HG02973 (cell line): ENCODE measurements at regions not wholly inside any gene's neighbourhood (a gene's known extent, or its start where the extent isn't known, plus 50 kb on each side); places are given as distances from the start of the nearest gene placed in this dataset.
A peak's percentile ranks its signal among the peaks of the same experiment; 100 is the strongest.
"Not testable (repeated sequence)": the region's sequence is repeated elsewhere in the genome, so short reads cannot be mapped to it uniquely, and the experiment has no call there.

ENCODE experiments used
- ATAC-seq: cut with Tn5 transposase; IDR thresholded peaks from one replicate; pipeline ENCODE4 v1.9.1; 2021; ENCODE audit warnings: moderate library complexity; ENCODE audit not compliant: unreplicated experiment

DNA sequence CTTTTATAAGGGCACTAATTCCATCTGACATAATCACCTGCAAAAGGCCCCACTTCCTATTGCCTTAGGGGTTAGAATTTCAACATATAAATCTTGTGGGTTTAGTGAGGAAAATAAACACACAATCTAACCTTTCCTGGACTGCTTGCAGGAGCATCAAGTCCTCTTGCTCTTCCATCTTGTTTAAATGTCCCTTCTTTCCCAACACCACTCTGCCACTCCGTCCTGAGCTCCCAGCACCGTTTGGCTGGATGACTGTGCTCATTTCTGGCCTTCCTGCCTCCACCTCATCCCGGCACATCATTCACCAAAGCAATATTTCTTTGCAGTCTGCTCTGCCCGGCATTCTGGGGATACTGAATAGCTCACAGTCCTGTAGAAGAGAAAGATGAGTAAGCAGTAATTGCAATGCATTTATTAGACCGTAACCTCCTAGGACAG, 247.8 kb downstream of the BCL2 start:
- no peak for ATAC-seq

DNA sequence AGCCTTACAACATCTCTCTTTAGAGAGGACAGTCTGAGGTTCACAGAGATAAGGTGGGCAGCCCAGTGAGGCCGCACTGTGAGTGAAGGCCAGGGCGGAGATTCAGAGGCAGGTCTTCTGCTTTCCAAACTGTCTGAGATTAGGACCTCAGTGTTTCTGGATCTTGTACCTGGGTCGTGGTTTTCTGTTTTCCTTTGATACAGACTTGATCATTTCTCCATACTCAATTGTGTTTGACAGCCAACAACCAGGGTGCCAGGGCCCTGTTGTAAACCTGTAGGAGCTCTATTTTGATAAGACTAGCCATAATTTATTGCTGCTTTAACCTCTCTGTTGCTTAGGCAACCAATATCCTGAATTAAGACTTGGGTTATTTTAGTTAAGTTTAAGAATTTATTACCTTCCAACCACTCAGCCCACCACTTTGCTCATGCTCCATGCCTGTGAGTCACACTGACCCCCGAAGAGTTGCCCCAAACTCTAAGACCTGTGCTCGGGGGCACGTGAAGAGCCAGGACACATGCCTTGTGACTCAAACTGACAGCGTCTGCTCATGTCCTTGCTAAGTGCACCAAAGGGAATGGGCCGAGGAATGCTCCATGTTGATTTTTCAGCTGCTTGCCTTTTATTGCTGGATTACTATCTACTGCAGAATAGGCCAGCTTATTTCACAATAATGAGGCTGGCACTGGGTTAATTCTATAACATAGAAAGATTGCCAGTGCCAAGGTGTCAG, 248.6 kb downstream of the BCL2 start:
- ATAC-seq: no peak

- no peak for ATAC-seq
These were observed 250.1 kb downstream of the BCL2 start for GRCh38 chr18:63069496-63069895.

- ATAC-seq: no peak
These were observed 251.6 kb downstream of the BCL2 start for GRCh38 chr18:63067939-63068338.

DNA sequence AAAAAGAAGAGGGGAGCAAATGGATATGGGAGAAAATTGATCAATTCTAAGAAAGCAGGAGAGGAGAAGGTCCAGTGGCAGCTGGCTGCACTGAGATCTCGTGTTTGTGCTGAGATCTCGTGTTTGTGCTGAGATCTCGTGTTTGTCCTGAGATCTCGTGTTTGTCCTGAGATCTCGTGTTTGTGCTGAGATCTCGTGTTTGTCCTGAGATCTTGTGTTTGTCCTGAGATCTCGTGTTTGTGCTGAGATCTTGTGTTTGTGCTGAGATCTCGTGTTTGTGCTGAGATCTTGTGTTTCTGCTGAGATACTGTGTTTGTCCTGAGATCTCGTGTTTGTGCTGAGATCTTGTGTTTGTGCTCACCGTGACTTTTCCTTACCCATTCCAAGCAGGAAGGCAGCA, 254.4 kb downstream of the BCL2 start:
- no peak for ATAC-seq

DNA sequence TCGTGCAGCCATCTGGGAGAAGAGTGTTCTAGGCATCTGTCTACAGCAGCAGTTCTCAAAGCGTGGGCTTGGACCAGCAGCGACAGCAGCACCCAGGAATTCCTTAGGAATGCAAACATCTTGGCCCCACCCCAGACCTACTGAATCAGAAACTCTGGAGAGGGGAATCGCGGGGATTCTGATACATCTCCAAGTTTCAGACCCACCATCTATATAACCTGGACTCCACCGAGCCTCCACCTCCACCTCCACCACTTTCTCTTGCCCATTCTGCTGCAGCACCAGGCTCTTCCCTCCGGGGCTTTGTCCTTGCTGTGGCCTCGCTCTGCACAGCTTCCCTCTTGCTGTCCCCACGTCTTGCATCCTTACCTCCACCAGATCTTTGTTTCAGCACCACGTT, 256.4 kb downstream of the BCL2 start:
- ATAC-seq: no peak

- no peak for ATAC-seq
These were observed 257.3 kb downstream of the BCL2 start for GRCh38 chr18:63062246-63062645.

DNA sequence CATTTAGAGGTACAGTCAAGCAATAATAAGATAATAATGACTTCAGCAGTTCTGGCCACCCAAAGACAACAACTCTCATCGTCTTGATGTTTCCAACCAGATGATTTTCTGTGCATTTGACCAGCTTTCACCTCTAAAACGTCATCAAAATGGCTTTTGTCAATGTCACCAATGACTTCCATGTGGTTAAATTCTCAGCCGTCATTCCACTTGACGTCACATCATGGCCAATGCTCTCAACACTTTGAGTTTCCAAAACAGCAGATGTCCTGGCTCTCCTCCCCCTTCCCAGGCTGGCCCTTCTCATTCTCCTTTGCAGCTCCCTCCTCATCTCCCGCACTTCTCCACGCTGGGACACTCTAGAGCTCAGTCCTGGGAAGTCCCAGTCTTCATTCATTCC, 258.3 kb downstream of the BCL2 start:
- ATAC-seq: no peak

DNA sequence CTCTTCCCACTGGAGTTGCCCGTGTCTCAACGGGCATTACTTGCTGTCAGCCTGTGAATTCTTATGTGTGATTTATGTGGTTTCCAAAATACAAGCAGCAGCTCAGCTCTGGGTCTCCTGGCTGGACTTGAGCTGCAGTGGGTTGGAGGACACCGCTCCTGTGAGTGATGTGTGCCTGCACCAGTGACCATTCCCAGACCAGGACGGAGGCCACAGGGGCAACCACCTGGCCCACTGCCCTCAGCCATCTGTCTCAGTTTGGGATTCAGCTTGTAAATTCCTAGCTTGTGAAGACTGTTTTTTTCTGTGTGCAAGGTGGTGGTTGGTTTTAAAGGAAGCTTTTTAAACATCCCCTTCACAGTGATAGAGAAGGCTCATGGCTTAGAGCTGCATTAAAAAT, 261.0 kb downstream of the BCL2 start:
- no peak for ATAC-seq

DNA sequence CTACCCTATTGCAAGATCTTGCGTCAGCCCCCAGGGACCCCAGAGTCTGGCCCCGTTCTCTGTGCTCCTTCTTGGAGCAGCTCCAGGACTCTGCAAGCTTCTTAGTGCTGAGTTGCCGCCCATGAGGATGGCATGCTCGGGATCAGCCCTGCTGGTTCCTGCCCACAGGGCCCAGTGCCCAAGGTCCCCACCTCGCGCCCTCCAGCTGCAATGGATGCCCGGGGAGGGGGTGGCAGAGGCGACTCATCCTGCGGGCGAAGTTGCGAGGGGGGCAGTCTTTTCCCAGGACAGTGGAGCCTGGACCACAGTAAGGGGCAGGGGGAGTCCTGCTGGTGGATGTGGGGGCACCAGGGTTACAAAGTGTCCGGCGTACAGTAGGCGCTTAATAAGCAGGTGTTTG, 261.9 kb downstream of the BCL2 start:
- no peak for ATAC-seq

GRCh38 chr18:63054901-63055584, 264.5 kb downstream of the BCL2 start:
- ATAC-seq: no peak

DNA sequence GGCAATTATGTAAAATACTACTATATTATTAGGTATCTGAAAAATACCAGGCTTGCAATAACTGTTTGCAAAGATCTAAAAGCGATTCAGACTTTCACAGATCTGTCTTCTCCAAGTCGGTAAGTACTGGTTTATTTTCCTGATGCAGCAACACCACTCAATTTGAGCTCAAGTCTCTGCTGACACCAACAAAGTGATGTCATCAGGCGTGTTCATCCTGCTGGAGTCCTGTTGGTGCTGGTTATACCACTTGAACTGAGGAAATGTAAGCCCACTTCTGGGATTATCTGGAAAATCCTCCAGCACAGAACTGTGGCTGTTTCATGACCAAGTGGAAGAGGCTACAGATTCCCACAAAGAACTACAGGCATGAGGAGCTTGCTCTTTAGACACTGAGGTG, 267.6 kb downstream of the BCL2 start:
- no peak for ATAC-seq

GRCh38 chr18:63050667-63051395, 268.7 kb downstream of the BCL2 start:
- ATAC-seq: not testable (repeated sequence)

DNA sequence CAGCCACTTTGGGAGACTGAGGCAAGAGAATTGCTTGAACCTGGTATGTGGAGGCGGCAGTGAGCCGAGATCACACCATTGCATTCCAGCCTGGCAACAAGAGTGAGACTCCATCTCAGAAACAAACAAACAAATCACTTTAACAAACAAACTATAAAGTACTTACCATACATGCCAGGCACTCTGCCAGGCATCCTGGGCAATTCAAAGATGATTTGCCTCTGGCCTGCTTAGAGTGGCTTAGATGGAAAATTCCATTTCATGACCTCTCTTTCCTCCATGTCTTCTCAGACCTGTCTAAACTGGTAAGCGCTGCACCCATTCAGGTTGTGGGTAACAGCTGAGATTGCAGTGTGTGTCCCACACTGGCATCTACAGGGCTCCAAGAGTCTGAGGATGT, 273.2 kb downstream of the BCL2 start:
- ATAC-seq: no peak

DNA sequence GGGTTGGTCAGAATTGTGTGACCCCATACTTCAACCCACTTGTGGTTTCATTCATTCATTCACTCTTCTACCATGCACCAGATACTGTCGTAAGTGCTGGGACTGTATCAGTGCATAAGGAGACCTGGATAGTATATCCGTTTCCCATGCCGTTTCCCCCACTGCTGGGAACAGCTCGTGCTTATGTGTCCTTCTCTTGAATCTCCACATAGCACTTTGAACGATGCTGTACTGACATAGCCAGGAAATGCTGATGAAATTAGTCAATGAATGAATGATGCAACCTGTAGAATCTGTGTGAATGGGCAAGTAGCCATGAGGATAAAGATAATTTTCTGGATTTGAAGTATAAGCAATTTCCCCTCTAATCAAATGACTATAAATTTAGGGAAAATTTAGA, 276.1 kb downstream of the BCL2 start:
- no peak for ATAC-seq

DNA sequence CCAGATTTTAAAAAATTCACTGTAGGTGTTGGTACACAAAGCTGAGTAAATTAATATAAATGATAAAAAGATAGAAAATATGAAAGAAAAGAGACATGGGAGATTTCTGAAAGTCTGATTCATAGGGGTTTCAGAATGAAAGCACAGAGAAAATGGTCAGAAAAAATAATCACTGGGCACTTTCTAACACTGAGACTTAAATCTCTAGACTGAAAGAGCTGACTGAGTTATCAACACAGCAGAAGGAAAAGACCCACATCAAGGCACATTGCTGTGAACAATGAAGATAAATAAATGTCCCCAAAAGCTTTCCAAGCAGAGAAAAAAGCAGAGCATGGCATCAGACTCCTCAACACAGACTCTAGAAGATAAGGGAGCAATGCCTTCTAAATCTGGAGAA, 277.2 kb downstream of the BCL2 start:
- ATAC-seq: no peak

DNA sequence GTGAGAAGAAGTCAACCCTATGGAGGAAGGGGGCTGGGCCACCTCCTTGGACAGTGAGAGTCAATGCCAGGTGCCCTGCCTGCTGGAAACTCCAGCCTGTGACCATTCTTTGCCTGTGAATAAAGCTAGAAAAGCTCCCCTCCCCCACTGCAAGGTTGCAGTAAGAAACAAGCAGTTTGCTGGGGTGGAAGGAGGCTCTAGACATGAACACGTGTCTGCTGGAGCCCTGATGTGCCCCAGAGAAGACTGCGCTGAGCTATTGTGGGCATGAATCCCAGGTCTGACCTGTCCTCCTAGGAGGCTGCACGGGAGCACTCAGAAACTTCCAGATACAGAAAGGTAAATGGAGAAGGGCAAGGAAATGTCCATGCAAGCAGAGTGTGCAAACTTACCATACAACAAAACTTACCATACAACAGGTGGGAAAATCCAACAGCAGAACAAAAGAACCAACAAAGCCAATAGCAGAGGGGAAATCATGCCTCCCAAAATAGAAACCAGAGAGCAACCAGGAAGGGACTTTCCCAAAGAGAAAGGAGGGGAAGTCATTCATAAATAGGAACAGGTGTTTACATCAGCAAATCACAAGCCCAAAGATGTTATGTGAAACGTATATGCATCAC, 278.7 kb downstream of the BCL2 start:
- peak; percentile 70 for ATAC-seq

DNA sequence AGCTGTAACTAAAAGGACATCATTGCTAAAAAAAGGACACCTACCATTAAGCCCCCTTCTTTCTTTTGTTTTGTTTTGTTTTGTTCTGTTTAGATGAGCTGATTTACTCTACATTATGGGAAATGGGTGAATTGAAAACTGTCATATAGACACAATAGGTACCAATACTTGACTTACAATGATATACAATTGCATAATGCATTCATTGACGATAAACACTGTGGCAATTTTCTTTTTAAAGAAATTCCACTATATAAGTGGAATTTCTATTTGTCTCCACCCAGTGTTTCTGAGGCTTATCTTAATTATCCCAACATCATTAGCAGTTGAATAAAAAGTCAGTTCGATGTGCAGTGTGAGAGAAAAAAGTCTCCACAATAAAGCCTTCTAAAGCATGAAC, 282.1 kb downstream of the BCL2 start:
- no peak for ATAC-seq

DNA sequence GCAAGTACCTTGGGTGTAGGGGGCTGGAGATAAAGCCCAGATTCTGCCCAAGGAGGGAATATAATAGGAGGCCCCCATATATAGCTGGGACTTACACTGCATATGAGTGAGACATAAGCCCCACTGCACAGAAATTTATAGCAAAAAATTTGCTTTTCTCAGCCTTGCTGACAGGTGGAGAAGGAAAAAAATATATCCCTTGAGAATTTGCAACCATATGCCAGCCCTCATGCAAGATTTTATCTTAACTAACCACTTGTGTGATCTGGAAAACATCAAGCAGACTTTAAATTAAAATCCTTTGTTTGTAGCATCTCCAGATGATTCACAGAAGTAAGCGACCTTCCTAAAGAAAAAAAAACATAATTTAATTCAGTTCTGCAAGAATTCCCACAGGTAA, 288.2 kb downstream of the BCL2 start:
- ATAC-seq: no peak
